GM19452 (cell line): ENCODE measurements at regions not wholly inside any gene's neighbourhood (a gene's known extent, or its start where the extent isn't known, plus 50 kb on each side); places are given as distances from the start of the nearest gene placed in this dataset.

Experiments used
- ATAC-seq: cut with Tn5 transposase; IDR thresholded peaks from one replicate; pipeline ENCODE4 v1.9.1; 2021; ENCODE audit not compliant: unreplicated experiment

- no peak for ATAC-seq
These were observed 410.4 kb downstream of the KCTD16 start for GRCh38 chr5:144581044-144581443.

- ATAC-seq: no peak
These were observed 407.0 kb downstream of the KCTD16 start for GRCh38 chr5:144577676-144578075.

DNA sequence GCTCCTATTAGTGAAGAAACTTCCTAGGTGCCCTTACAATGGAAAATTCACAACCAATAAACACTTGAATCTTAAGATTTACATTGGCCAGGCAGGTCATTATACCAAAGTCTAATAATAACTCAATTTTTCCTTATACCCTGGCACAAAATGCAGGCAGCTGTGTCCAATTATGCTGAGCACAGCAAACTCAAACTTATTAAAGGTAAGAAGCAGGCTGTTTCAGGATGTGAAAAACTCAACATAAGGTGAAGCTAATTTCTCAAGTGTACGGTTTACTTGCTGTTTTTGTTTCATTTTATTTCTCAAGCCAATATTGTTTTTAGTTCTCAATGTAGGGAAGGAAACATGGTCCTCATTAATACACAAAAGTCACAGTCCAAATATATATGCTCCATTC lies 405.1 kb downstream of the KCTD16 start:
- no peak for ATAC-seq

- ATAC-seq: no peak
These were observed 396.7 kb downstream of the KCTD16 start for GRCh38 chr5:144567421-144567780.

- no peak for ATAC-seq
These were observed 396.2 kb downstream of the KCTD16 start for GRCh38 chr5:144566747-144567420.

DNA sequence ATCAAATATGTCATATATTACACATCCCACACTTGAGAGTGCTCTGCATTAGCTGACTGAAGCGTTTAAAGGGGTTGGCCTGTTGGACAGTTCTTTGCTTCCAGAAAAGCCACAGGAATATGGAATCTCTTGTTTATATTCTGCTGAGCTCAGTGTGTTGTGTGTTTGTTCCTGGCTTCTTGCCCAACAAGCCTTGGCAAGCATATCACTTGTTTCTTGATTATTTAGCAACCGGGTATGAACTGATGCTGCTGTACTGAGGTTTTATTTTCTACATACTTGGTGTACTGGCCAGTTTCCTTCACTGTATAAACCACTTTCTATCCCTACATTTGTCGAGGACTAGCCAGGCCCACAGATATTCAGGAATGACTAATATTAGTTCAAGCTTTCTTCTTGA lies 378.9 kb downstream of the KCTD16 start:
- no peak for ATAC-seq

DNA sequence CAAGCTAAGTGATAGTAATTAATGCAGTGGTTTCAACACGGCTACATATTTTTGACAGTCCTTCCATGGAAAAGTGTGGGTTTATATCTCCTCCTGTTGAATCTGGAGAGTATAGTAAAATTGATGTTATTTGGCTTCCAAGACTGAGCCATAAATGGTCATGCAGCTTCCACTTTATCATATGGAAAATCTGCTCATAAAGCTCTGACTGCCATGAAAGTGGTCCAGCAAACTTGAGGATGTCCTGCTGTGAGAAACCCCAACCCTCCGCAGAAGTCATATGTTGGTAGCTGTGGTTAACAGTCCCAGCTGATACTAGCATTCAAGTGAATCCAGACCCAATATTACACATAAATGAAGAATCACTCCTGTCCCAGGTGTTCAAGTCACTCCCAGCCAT lies 378.3 kb downstream of the KCTD16 start:
- no peak for ATAC-seq

- no peak for ATAC-seq
These were observed 376.4 kb downstream of the KCTD16 start for GRCh38 chr5:144547098-144547499.

- no peak for ATAC-seq
These were observed 368.2 kb downstream of the KCTD16 start for GRCh38 chr5:144538845-144539244.
